Memory B cell (primary cell): ENCODE measurements at regions not wholly inside any gene's neighbourhood (a gene's known extent, or its start where the extent isn't known, plus 50 kb on each side); places are given as distances from the start of the nearest gene placed in this dataset.

Experiments used
- ATAC-seq: fragments of 150-1000 bp; cut with Tn5 transposase; 2 replicates; pipeline ENCODE4 v1.10.0; 2021; ENCODE audit warnings: low read depth, mild to moderate bottlenecking, moderate library complexity
- DNase-seq, 2 donors: peaks; one replicate each; pipeline ENCODE4 v3.0.0; 2022; ENCODE audit warnings: low spot score in 2 of 2
- H3K27ac Mint-ChIP-seq: one replicate; pipeline ENCODE4 v1.8.0; 2022; ENCODE audit warnings: mild to moderate bottlenecking, moderate library complexity, mixed read lengths
- H3K27me3 Mint-ChIP-seq: one replicate; pipeline ENCODE4 v1.8.0; 2022; ENCODE audit warnings: mixed read lengths
- H3K36me3 Mint-ChIP-seq: one replicate; pipeline ENCODE4 v1.8.0; 2022; ENCODE audit warnings: mild to moderate bottlenecking, mixed read lengths
- H3K4me1 Mint-ChIP-seq: one replicate; pipeline ENCODE4 v1.8.0; 2022; ENCODE audit warnings: mixed read lengths
- H3K4me3 Mint-ChIP-seq: one replicate; pipeline ENCODE4 v1.8.0; 2022; ENCODE audit warnings: mild to moderate bottlenecking, moderate library complexity, mixed read lengths
- H3K9me3 Mint-ChIP-seq: one replicate; pipeline ENCODE4 v1.8.0; 2022; ENCODE audit warnings: mixed read lengths

DNA sequence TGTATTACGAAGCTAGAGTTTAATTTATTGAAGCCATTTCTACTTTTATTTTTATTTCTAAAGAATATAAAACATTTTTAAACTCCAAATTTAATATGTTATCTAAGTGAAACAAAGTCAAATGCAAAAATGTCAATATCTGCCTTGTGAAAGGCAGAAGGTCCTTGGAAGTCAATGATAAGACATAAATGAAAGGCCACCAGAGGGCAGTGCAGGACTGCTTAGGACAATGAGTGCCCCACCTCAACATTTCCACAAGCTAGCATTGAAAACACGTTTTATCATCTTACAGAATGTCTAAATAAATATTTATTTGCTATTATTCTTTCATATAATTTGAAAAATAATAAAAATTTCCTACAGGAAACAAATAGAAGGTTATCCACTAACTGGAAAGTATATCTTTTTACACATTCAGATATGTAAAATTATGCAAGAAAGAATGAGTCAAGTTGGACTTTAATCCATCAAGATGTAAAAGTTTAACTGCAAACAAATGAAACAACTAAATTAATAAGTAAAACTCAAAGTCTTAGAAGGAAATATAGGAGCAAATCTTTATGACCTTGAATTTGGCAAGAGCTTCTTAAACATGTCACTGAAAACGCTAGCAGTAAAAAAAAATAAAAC is 140.1 kb upstream of the FMN2 start:
- no peak for DNase-seq

GRCh38 chr1:239952348-239953308 is 139.1 kb upstream of the FMN2 start:
- Mint-ChIP-seq H3K36me3 (no peaks in the 10 kb centered on the region), H3K4me3 (no peak overlapping the region), H3K27me3 (peaks cover 4% of the 10 kb centered on the region), H3K4me1 (no peaks in the 10 kb centered on the region), H3K9me3 (no peaks in the 10 kb centered on the region), H3K27ac (no peak overlapping the region)
- DNase-seq = no peak
- no peak for ATAC-seq

More for the DNA sequence above, 140.1 kb upstream of the FMN2 start:
- peaks cover 4% of the 10 kb centered on the region for H3K27me3 Mint-ChIP-seq
- no peaks in the 10 kb centered on the region for H3K36me3 Mint-ChIP-seq
- no peak for ATAC-seq
- no peak overlapping the region for H3K4me3 Mint-ChIP-seq
- no peaks in the 10 kb centered on the region for H3K9me3 Mint-ChIP-seq
- H3K4me1 Mint-ChIP-seq = no peaks in the 10 kb centered on the region
- no peak overlapping the region for H3K27ac Mint-ChIP-seq

DNA sequence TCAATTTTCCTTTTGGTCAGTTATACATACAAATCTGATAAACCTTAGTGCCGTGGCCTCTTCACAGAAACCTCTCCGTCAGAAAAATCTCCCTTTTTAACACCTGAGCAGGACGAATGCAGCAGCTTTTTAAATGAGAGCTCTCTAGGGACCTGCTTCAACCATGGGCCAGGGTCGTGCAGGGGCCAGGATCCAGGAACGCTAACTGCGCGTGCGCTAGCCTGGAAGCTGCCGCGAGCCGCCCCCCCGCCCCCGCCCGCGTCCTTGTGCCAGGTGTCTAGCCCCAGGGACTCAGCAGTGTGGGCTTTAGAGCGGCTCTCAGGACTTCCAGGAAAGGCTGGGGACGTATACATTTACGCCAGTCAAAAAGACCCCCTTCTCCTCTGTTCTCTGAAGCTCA is 136.8 kb upstream of the FMN2 start:
- no peak for DNase-seq
- Mint-ChIP-seq H3K27me3 (peaks cover 4% of the 10 kb centered on the region), H3K4me1 (no peaks in the 10 kb centered on the region), H3K27ac (no peak overlapping the region), H3K4me3 (no peak overlapping the region), H3K36me3 (no peaks in the 10 kb centered on the region), H3K9me3 (peaks cover 2% of the 10 kb centered on the region)
- ATAC-seq = no peak

- ATAC-seq (no peak), DNase-seq (no peak)
- no peak overlapping the region for H3K4me3 Mint-ChIP-seq
- H3K9me3 Mint-ChIP-seq = peaks cover 4% of the 10 kb centered on the region
- no peaks in the 10 kb centered on the region for H3K36me3 Mint-ChIP-seq
- H3K27me3 Mint-ChIP-seq = peaks cover 4% of the 10 kb centered on the region
- no peak overlapping the region for H3K27ac Mint-ChIP-seq
- H3K4me1 Mint-ChIP-seq = no peaks in the 10 kb centered on the region
These were observed 136.3 kb upstream of the FMN2 start for GRCh38 chr1:239955431-239955830.

- ATAC-seq (no peak), DNase-seq (no peak)
- no peaks in the 10 kb centered on the region for H3K4me1 Mint-ChIP-seq
- no peaks in the 10 kb centered on the region for H3K36me3 Mint-ChIP-seq
- peaks cover 4% of the 10 kb centered on the region for H3K9me3 Mint-ChIP-seq
- H3K27me3 Mint-ChIP-seq = peaks cover 1% of the 10 kb centered on the region
- no peak overlapping the region for H3K27ac Mint-ChIP-seq
- H3K4me3 Mint-ChIP-seq = no peak overlapping the region
These were observed 135.4 kb upstream of the FMN2 start for GRCh38 chr1:239956263-239956662.

DNA sequence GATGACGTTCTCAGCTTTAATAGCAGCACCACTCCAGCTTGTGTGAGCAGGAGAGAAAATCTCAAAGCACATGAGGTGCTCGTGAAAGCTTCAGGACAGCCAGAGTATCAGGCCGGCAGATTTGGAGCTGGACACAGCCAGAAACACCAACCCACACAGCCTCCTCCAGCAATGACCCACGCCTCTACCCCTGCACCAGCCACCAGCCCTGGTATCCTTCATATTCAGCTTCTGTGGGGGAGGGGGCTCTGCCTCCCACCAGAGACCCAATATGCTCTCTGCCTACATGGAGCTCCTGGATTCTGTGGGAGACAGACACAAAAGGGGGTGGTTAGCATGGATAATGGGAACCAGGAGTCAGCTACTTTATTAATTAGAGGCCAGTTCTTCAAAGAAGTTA is 133.6 kb upstream of the FMN2 start:
- Mint-ChIP-seq H3K9me3 (peaks cover 4% of the 10 kb centered on the region), H3K27me3 (peaks cover 1% of the 10 kb centered on the region), H3K36me3 (no peaks in the 10 kb centered on the region), H3K4me1 (no peaks in the 10 kb centered on the region), H3K27ac (no peak overlapping the region), H3K4me3 (no peak overlapping the region)
- DNase-seq = no peak
- ATAC-seq = no peak

DNA sequence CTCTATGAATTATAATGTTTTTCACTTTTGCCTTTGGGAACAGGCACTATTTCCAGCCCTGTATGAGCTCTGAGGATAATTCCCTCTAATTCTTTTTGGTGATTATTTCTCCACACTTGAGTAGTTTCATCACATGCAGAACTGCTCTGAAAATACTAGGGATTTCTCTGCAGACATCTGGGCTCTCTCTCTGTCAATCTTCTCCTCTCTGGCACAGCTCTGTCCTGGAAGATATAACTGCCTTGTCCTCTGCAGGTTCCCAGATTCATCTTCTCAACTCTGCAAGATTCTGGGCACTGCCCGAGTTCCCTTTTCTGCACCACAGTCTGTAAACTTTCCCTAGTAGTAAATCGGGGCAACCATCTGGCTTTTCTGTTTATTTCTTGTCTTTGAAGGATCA is 131.3 kb upstream of the FMN2 start:
- Mint-ChIP-seq H3K36me3 (no peaks in the 10 kb centered on the region), H3K4me1 (no peaks in the 10 kb centered on the region), H3K4me3 (no peak overlapping the region), H3K27ac (no peak overlapping the region), H3K27me3 (peaks cover 3% of the 10 kb centered on the region), H3K9me3 (peaks cover 4% of the 10 kb centered on the region)
- no peak for DNase-seq
- no peak for ATAC-seq

DNA sequence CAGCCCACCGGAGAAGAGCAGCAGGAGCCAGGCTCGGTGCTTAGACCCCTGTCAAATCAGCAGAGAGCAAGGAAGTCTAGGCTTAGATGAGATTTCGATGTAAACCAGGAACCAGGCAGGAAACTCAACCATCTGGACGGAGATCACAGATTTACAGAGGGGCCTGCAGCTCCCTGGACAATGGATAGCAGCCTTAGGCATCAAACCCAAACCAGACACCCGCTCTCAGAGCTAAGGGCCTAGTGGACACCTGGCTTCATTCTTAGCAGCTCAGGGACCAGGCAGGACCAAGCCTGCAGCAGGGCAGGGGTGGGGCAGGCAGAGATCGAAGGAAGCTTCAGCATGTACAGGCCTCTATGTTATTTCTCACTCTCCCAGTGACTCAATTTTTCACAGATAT is 127.8 kb upstream of the FMN2 start:
- peaks cover 4% of the 10 kb centered on the region for H3K9me3 Mint-ChIP-seq
- no peak overlapping the region for H3K27ac Mint-ChIP-seq
- H3K4me3 Mint-ChIP-seq = no peak overlapping the region
- H3K36me3 Mint-ChIP-seq = no peaks in the 10 kb centered on the region
- H3K27me3 Mint-ChIP-seq = peaks cover 4% of the 10 kb centered on the region
- ATAC-seq (no peak), DNase-seq (no peak)
- H3K4me1 Mint-ChIP-seq = no peaks in the 10 kb centered on the region

DNA sequence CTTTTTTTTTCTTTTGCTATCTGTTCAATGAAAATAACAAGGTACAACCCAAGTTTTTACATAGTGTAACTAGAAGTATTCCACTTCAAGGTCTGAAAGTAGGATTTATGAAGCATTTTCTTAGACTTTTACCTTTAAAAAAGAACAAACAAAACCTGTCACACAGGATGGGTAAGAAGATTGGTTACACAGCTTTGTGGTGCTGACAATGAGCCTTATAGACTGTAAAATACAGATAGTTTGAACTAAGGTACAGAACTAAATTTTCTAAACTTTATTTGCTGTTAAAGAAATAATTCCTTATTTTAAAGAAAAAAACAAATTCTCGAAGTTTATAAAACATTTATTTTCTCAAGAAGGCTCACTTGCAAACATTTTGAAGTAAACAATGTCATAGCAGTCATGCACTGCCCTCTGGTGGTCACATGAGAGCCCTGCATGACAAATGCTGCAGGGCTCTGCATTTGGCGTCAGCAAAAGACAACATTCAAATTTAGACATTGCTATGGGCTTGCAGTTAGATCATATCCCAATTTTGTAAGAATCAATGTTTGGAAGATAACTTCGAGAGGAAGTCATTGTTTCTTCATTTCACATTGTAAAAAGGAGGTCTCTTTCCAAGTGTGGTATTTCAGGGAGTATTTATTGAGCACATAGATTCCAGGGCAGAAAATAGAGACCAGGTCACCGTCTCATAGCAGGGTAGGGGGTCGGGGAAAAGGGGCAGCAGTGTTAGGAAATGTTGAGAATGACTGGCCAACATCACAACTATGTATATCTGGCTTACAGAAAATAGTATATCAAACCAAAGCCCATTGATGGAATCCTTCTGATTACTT is 115.3 kb upstream of the FMN2 start:
- Mint-ChIP-seq H3K27ac (no peak overlapping the region), H3K4me3 (no peak overlapping the region), H3K4me1 (no peaks in the 10 kb centered on the region), H3K27me3 (no peaks in the 10 kb centered on the region), H3K36me3 (no peaks in the 10 kb centered on the region), H3K9me3 (peaks cover 17% of the 10 kb centered on the region)
- ATAC-seq (no peak), DNase-seq (no peak)

GRCh38 chr1:239977416-239977815 is 114.3 kb upstream of the FMN2 start:
- Mint-ChIP-seq H3K4me3 (no peak overlapping the region), H3K27me3 (no peaks in the 10 kb centered on the region), H3K36me3 (no peaks in the 10 kb centered on the region), H3K4me1 (no peaks in the 10 kb centered on the region), H3K9me3 (peaks cover 17% of the 10 kb centered on the region), H3K27ac (no peak overlapping the region)
- DNase-seq = no peak
- no peak for ATAC-seq

DNA sequence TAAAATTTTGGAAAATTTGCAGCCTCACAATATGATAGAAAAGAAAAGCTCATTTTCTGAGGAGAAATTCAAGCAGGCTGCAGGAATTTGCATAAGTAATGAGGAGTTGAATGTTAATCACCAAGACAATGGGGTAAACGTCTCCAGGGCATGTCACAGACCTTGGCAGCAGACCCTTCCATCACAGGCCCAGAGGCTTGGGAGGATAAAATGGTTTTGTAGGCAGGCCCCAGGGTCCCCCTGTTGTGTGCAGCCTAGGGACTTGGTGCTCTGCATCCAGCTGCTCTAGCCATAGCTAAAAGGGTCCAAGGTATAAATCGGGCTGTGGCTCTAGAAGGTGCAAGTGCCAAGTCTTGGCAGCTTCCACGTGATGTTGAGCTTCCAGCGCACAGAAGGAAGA is 112.2 kb upstream of the FMN2 start:
- no peaks in the 10 kb centered on the region for H3K27me3 Mint-ChIP-seq

DNA sequence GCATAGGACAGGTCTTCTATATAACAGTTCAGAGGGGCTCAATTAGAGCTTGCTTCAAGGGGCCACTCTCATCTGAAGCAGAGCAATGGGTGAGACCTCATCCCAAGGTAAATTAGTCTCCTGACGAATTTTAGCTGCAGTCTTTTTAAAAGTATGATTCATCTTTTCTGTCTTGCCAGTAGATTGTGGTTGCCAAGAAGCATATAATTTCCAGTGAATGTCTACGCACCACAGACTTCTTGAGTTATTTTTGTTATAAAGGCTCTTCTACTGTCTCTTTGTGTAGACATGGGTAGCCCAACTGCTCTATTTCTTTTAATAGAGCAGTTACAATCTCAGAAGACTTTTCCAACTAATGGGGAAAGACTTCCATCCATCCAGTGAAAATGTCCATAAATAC is 108.9 kb upstream of the FMN2 start:
- H3K27ac Mint-ChIP-seq = no peak overlapping the region
- no peak for ATAC-seq
- no peaks in the 10 kb centered on the region for H3K4me1 Mint-ChIP-seq
- H3K36me3 Mint-ChIP-seq = peaks cover 2% of the 10 kb centered on the region
- no peak for DNase-seq
- no peak overlapping the region for H3K4me3 Mint-ChIP-seq
- H3K27me3 Mint-ChIP-seq = no peaks in the 10 kb centered on the region
- H3K9me3 Mint-ChIP-seq = peaks cover 25% of the 10 kb centered on the region

More for the DNA sequence above, 112.2 kb upstream of the FMN2 start:
- H3K4me3 Mint-ChIP-seq = no peak overlapping the region
- H3K9me3 Mint-ChIP-seq = peaks cover 20% of the 10 kb centered on the region
- ATAC-seq (no peak), DNase-seq (no peak)
- no peak overlapping the region for H3K27ac Mint-ChIP-seq
- H3K4me1 Mint-ChIP-seq = no peaks in the 10 kb centered on the region
- H3K36me3 Mint-ChIP-seq = peaks cover 2% of the 10 kb centered on the region

DNA sequence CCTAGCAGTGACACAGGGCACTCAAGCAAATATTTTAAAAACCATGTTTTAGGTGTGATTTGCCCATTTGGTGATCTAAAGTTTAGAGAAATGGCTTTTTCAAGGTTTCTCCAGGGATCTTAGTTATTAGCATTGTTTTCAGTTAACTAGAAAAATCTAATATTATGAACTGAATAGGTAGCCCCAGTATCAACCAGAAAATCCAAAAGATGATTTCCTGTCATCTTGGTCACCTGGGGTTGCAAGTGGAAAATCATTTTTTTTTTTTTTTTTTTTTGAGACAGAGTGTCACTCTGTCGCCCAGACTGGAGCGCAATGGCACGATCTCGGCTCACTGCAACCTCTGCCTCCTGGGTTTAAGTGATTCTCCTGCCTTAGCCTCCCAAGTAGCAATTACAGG is 106.6 kb upstream of the FMN2 start:
- Mint-ChIP-seq H3K4me3 (no peak overlapping the region), H3K27me3 (no peaks in the 10 kb centered on the region), H3K4me1 (no peaks in the 10 kb centered on the region), H3K27ac (no peak overlapping the region), H3K9me3 (peaks cover 14% of the 10 kb centered on the region), H3K36me3 (peaks cover 2% of the 10 kb centered on the region)
- no peak for ATAC-seq
- DNase-seq = no peak
